GM12865 (cell line): ENCODE measurements at regions not wholly inside any gene's neighbourhood (a gene's known extent, or its start where the extent isn't known, plus 50 kb on each side); places are given as distances from the start of the nearest gene placed in this dataset.

Experiments used
- DNase-seq: peaks from one replicate; pipeline ENCODE4 v3.0.0; 2010; ENCODE audit warnings: low read depth
- H3K4me3 ChIP-seq: 2 replicates; pipeline ENCODE4 v1.5.1; 2011; ENCODE audit warnings: mild to moderate bottlenecking, low read depth, low read length, control low read depth
- TF ChIP-seq, protein P1 (sequence below): IDR thresholded peaks from 2 replicates; pipeline ENCODE4 v1.5.1; 2011; ENCODE audit warnings: low read length, control low read depth, low read depth, inconsistent platforms; ENCODE audit not compliant: insufficient read depth; ENCODE audit errors: missing control alignments

DNA sequence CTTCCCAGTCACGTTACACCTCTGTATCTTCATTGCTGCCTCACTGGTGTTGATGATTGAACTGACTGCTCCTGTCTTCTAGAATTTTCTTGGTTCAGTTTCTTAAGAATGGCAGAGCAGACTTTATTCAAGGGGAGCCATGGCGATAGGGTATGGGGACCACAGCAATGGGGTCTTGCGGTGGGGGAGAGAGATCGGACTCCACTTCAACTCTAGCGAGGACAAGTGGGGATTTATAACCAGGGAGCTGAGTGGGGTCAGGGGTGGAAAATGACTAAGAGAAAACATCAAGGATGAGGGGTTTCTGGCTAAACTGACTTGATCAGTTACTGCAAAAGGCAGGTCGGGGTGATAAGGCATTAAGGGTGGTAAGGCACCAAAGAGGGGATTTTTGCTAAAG is 156.4 kb downstream of the CD83 start:
- DNase-seq: no peak
- TF ChIP-seq, protein P1, sequence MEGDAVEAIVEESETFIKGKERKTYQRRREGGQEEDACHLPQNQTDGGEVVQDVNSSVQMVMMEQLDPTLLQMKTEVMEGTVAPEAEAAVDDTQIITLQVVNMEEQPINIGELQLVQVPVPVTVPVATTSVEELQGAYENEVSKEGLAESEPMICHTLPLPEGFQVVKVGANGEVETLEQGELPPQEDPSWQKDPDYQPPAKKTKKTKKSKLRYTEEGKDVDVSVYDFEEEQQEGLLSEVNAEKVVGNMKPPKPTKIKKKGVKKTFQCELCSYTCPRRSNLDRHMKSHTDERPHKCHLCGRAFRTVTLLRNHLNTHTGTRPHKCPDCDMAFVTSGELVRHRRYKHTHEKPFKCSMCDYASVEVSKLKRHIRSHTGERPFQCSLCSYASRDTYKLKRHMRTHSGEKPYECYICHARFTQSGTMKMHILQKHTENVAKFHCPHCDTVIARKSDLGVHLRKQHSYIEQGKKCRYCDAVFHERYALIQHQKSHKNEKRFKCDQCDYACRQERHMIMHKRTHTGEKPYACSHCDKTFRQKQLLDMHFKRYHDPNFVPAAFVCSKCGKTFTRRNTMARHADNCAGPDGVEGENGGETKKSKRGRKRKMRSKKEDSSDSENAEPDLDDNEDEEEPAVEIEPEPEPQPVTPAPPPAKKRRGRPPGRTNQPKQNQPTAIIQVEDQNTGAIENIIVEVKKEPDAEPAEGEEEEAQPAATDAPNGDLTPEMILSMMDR: no peak
- no peak overlapping the region for H3K4me3 ChIP-seq

GRCh38 chr6:14274546-14275492 is 157.2 kb downstream of the CD83 start:
- DNase-seq: no peak
- TF ChIP-seq, protein P1: no peak
- no peak overlapping the region for H3K4me3 ChIP-seq

- TF ChIP-seq, protein P1: no peak
- H3K4me3 ChIP-seq: no peak overlapping the region
- no peak for DNase-seq
Measured at GRCh38 chr6:14275493-14275851, 157.9 kb downstream of the CD83 start.

DNA sequence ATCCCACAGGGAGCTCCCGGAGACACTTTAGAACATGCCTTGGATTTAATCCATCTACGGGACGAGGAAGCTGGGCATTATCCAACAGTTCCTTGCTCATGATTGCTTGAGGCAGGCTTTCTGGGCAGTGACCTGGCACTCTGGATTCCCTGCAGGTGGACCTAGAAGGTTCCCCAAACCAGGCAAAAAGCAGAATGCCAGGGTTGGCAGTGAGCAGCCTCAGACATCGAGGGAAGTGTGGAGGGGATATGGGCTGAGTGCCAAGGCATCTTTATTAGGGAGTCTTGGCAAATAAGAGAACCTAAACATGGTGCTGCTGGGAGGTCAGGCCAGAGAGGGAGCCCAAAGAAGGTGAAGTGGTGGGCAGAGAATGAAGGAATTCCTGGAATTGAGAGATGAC is 158.5 kb downstream of the CD83 start:
- TF ChIP-seq, protein P1: no peak
- no peak for DNase-seq
- no peak overlapping the region for H3K4me3 ChIP-seq

DNA sequence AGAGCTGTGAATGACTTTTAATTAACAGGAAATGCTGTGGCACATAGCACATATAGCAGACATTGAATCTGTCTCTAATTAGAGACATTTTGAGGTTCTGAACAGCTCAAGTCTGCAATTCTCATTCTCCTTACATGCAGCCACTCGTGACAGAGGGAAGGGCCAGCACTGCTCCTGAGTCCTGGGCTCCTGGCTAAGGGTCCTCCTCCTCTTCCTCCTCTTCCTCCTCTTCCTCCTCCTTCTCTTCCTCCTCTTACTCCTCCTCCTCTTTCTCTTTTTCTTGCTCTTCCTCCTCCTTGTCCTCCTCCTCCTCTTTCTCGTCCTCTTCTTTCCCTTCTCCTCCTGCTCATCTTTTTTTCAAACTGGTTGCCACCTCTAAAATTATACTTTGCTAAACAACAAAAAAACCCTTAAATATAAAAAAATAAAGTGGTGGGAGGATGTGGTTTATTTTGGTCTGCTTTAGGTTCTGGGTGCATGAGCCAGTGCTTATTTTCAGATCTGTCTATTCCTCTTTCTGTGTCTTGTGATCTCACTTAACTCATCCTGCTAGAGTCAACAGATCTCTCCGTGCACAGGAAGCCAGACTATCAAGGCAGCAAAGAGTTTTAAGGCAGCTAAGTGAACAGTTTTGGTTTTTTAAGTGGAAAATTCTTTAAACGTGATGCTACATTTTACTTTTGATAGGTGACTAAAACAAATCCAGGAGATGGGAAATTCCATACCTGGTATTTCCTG is 159.3 kb downstream of the CD83 start:
- peak; percentile 64 for DNase-seq
- H3K4me3 ChIP-seq: no peak overlapping the region
- TF ChIP-seq, protein P1: no peak

- no peak overlapping the region for H3K4me3 ChIP-seq
- TF ChIP-seq, protein P1: no peak
- DNase-seq: no peak
Measured at GRCh38 chr6:14277405-14277930, 159.9 kb downstream of the CD83 start.
